Transverse colon (tissue), 4 donors: ENCODE measurements at regions not wholly inside any gene's neighbourhood (a gene's known extent, or its start where the extent isn't known, plus 50 kb on each side); places are given as distances from the start of the nearest gene placed in this dataset.

Experiments
- POLR2A ChIP-seq: fragments of 450-650 bp; IDR thresholded peaks from one replicate; pipeline ENCODE4 v1.6.1; 2016; ENCODE audit warnings: antibody characterized with exemption, mild to moderate bottlenecking, moderate library complexity
- POLR2AphosphoS5 ChIP-seq, 3 donors: sonication (generic); formaldehyde crosslinking; IDR thresholded peaks; one replicate each; pipeline ENCODE4 v1.6.1; 2016; ENCODE audit warnings: antibody characterized with exemption in 3 of 3
- TF ChIP-seq, protein P1 (sequence below), 5 experiments: fragments of 200-600 bp in 3 of 5; fragments of 450-650 bp in 2 of 5; sonication (generic) in 3 of 5; IDR thresholded peaks; 1 replicate in 2 of 5; 2 replicates in 3 of 5; pipeline ENCODE4 v1.5.1; 2016 to 2017; ENCODE audit warnings: antibody characterized with exemption in 5 of 5, inconsistent platforms in 3 of 5, mild to moderate bottlenecking in 2 of 5, moderate library complexity in 1 of 5

DNA sequence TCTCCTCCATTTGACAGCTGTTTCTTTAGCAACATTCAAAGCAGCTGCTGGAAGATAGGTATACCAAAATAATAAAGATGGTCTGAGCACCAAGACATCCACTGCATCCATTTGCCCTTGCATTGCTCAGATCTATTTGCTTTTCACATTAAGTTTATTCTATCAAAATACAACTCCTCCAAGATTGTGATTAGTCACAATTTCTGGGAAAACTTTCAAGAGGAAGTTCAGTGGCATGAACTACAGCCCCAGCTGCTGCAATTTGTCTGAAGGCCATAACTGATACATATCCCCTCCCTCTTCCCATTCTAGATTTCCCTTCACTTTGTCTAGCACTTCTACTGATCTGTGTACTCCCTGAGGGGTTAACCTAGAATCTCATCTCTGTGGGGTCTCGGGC, 117.5 kb upstream of the CEP126 start:
- TF ChIP-seq, protein P1, sequence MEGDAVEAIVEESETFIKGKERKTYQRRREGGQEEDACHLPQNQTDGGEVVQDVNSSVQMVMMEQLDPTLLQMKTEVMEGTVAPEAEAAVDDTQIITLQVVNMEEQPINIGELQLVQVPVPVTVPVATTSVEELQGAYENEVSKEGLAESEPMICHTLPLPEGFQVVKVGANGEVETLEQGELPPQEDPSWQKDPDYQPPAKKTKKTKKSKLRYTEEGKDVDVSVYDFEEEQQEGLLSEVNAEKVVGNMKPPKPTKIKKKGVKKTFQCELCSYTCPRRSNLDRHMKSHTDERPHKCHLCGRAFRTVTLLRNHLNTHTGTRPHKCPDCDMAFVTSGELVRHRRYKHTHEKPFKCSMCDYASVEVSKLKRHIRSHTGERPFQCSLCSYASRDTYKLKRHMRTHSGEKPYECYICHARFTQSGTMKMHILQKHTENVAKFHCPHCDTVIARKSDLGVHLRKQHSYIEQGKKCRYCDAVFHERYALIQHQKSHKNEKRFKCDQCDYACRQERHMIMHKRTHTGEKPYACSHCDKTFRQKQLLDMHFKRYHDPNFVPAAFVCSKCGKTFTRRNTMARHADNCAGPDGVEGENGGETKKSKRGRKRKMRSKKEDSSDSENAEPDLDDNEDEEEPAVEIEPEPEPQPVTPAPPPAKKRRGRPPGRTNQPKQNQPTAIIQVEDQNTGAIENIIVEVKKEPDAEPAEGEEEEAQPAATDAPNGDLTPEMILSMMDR (IDR thresholded peaks at IDR 0.05), result no peak
- no peak for TF ChIP-seq POLR2AphosphoS5 (IDR thresholded peaks at IDR 0.05)
- no peak for TF ChIP-seq POLR2A
